ENCODE measurements at regions not wholly inside any gene's neighbourhood (a gene's known extent, or its start where the extent isn't known, plus 50 kb on each side); places are given as distances from the start of the nearest gene placed in this dataset.
"Not testable (repeated sequence)": the region's sequence is repeated elsewhere in the genome, so short reads cannot be mapped to it uniquely, and the experiment has no call there.

- Mint-ChIP-seq H3K27ac (no peak overlapping the region), H3K27me3 (no peaks in the 10 kb centered on the region), H3K9me3 (ENCODE audit: low read depth) (no peaks in the 10 kb centered on the region), H3K4me3 (no peak overlapping the region), H3K4me1 (no peaks in the 10 kb centered on the region), H3K36me3 (no peaks in the 10 kb centered on the region)
- DNase-seq = no peak
- CTCF ChIA-PET = no interaction called here
- ATAC-seq = no peak
Observed at GRCh38 chr3:182305881-182306665, 487.2 kb upstream of the ATP11B start.

DNA sequence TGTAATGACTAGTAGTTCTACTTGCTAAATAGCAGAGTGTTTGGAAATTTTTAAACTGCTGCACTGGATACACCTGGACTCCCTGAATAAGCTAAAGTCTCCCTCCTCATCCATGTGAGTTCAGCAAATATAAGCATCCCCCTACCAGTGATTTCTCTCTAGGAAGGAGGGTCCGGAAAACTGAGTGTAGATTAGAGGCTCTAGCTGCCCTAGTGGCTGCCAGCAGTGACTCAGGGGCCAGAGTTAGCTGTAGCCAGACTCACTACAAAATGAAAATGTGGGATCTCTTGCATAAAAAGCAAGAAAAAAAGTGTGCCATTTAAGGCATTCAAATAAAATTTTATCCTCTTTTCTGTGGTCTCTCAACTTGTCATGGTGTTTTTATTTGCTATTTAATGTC lies 485.0 kb upstream of the ATP11B start:
- H3K4me3 Mint-ChIP-seq = no peak overlapping the region
- no peaks in the 10 kb centered on the region for H3K27me3 Mint-ChIP-seq
- no peak for ATAC-seq

GRCh38 chr3:182309120-182309519 lies 484.2 kb upstream of the ATP11B start:
- Mint-ChIP-seq H3K4me1 (no peaks in the 10 kb centered on the region), H3K36me3 (no peaks in the 10 kb centered on the region), H3K27me3 (no peaks in the 10 kb centered on the region), H3K4me3 (no peak overlapping the region), H3K9me3 (ENCODE audit: low read depth) (no peaks in the 10 kb centered on the region), H3K27ac (no peak overlapping the region)
- DNase-seq = no peak
- ATAC-seq = no peak
- CTCF ChIA-PET = no interaction called here

More for the DNA sequence above, 485.0 kb upstream of the ATP11B start:
- Mint-ChIP-seq H3K27ac (no peak overlapping the region), H3K9me3 (ENCODE audit: low read depth) (no peaks in the 10 kb centered on the region), H3K36me3 (no peaks in the 10 kb centered on the region), H3K4me1 (no peaks in the 10 kb centered on the region)
- CTCF ChIA-PET = no interaction called here
- no peak for DNase-seq

- H3K27me3 Mint-ChIP-seq = no peaks in the 10 kb centered on the region
- ATAC-seq = no peak
- H3K9me3 Mint-ChIP-seq (ENCODE audit: low read depth) = peaks cover 3% of the 10 kb centered on the region
- H3K4me1 Mint-ChIP-seq = no peaks in the 10 kb centered on the region
- no peak overlapping the region for H3K27ac Mint-ChIP-seq
- no peak overlapping the region for H3K4me3 Mint-ChIP-seq
- CTCF ChIA-PET = no interaction called here
- H3K36me3 Mint-ChIP-seq = no peaks in the 10 kb centered on the region
- no peak for DNase-seq
Observed at GRCh38 chr3:182315313-182315712, 478.0 kb upstream of the ATP11B start.

DNA sequence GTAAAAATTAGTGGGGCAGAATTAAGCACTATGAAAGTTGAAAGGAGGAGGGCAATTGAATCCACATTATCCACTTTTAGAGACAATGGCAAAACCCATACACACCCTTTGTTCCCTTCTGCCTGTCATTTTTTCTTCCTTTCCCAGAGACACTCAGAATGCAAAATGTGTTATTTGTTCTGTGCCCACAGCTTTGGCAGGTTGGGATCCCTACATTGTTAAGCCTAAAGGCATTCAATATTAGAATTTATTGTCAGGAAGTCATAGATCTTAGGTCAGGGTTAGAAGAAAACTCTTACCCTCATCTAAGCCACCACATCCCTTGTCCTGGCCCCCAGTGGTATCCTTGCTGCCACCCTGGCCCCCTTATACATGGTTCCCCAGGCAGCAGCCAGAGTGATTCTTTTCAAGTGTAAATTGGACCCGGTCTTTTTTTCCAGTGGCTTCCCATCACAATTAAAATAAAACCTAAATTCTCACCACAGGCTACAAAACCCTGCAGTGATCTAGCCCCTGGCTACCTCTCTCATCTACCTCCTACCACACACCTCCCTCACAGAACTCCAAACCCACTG lies 470.1 kb upstream of the ATP11B start:
- H3K36me3 Mint-ChIP-seq = no peaks in the 10 kb centered on the region
- no peak overlapping the region for H3K27ac Mint-ChIP-seq
- no peaks in the 10 kb centered on the region for H3K4me1 Mint-ChIP-seq
- no peak for DNase-seq
- CTCF ChIA-PET = no interaction called here
- no peak overlapping the region for H3K4me3 Mint-ChIP-seq
- peaks cover 2% of the 10 kb centered on the region for H3K9me3 Mint-ChIP-seq (ENCODE audit: low read depth)
- no peaks in the 10 kb centered on the region for H3K27me3 Mint-ChIP-seq
- no peak for ATAC-seq

DNA sequence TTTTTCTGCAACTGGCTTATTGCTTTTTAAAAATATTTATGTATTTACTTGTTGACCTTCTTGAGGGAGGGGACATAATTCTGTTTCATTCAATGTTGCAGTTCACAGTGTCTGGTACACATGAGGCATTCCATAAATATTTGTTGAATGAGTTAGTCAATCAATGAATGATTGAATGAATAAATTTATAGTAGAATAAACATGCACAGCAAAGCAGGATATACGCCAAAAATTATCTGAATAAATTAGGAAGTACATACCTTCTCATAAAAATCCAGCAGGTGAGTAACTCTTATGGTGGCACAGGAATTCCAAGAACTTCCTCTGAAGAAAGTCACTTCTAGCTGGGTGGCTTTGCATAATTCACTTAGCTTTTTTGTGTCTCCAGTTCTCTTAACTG lies 469.4 kb upstream of the ATP11B start:
- Mint-ChIP-seq H3K27me3 (no peaks in the 10 kb centered on the region), H3K36me3 (no peaks in the 10 kb centered on the region), H3K4me1 (no peaks in the 10 kb centered on the region), H3K9me3 (ENCODE audit: low read depth) (peaks cover 2% of the 10 kb centered on the region), H3K27ac (no peak overlapping the region), H3K4me3 (no peak overlapping the region)
- CTCF ChIA-PET = no interaction called here
- no peak for ATAC-seq
- no peak for DNase-seq

GRCh38 chr3:182325213-182325950 lies 467.9 kb upstream of the ATP11B start:
- H3K9me3 Mint-ChIP-seq (ENCODE audit: low read depth) = peaks cover 2% of the 10 kb centered on the region
- ATAC-seq (no peak), DNase-seq (no peak)
- no peaks in the 10 kb centered on the region for H3K27me3 Mint-ChIP-seq
- H3K4me1 Mint-ChIP-seq = no peaks in the 10 kb centered on the region
- H3K36me3 Mint-ChIP-seq = no peaks in the 10 kb centered on the region
- H3K27ac Mint-ChIP-seq = no peak overlapping the region
- H3K4me3 Mint-ChIP-seq = no peak overlapping the region
- CTCF ChIA-PET = no interaction called here

GRCh38 chr3:182327196-182327681 lies 466.1 kb upstream of the ATP11B start:
- Mint-ChIP-seq H3K27me3 (no peaks in the 10 kb centered on the region), H3K36me3 (no peaks in the 10 kb centered on the region), H3K9me3 (ENCODE audit: low read depth) (no peaks in the 10 kb centered on the region), H3K4me3 (no peak overlapping the region), H3K27ac (no peak overlapping the region), H3K4me1 (no peaks in the 10 kb centered on the region)
- CTCF ChIA-PET = no interaction called here
- ATAC-seq = no peak
- DNase-seq = no peak

DNA sequence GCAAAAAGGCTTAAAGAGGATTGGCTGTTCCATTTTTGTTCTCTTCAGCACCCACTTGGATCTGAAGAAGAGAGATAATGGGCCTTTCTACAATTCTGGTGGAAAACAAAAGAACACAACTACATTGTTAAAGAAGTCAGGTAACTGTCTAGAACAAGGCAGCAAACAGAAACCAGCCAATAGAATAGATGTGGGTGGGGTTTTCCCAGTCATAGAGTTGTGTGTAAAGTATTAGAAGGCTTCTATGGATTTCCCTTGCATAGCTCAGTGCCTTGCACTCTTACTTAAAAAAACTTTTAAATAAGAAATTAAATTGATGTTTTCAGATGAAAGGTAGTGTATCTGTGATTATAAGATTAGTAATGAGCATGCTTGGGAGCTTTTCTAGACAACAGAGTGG lies 462.7 kb upstream of the ATP11B start:
- no peaks in the 10 kb centered on the region for H3K9me3 Mint-ChIP-seq (ENCODE audit: low read depth)
- no peaks in the 10 kb centered on the region for H3K4me1 Mint-ChIP-seq
- DNase-seq (no peak), ATAC-seq (no peak)
- H3K36me3 Mint-ChIP-seq = no peaks in the 10 kb centered on the region
- no peak overlapping the region for H3K27ac Mint-ChIP-seq
- CTCF ChIA-PET = no interaction called here
- H3K4me3 Mint-ChIP-seq = no peak overlapping the region
- H3K27me3 Mint-ChIP-seq = no peaks in the 10 kb centered on the region

GRCh38 chr3:182331341-182331740 lies 462.0 kb upstream of the ATP11B start:
- no peaks in the 10 kb centered on the region for H3K9me3 Mint-ChIP-seq (ENCODE audit: low read depth)
- CTCF ChIA-PET = no interaction called here
- no peak for ATAC-seq
- no peak overlapping the region for H3K4me3 Mint-ChIP-seq
- no peaks in the 10 kb centered on the region for H3K36me3 Mint-ChIP-seq
- no peaks in the 10 kb centered on the region for H3K27me3 Mint-ChIP-seq
- no peaks in the 10 kb centered on the region for H3K4me1 Mint-ChIP-seq
- no peak overlapping the region for H3K27ac Mint-ChIP-seq
- DNase-seq = no peak

GRCh38 chr3:182342252-182342651 lies 451.1 kb upstream of the ATP11B start:
- H3K27ac Mint-ChIP-seq = no peak overlapping the region
- CTCF ChIA-PET = no interaction called here

GRCh38 chr3:182344026-182344425 lies 449.3 kb upstream of the ATP11B start:
- CTCF ChIA-PET; H3K27ac Mint-ChIP-seq; H3K4me1 Mint-ChIP-seq; H3K27me3 Mint-ChIP-seq; H3K36me3 Mint-ChIP-seq; DNase-seq; ATAC-seq; H3K9me3 Mint-ChIP-seq (ENCODE audit: low read depth); H3K4me3 Mint-ChIP-seq: not testable (repeated sequence)

More at GRCh38 chr3:182342252-182342651, 451.1 kb upstream of the ATP11B start:
- DNase-seq = no peak
- ATAC-seq = no peak
- H3K4me1 Mint-ChIP-seq = no peaks in the 10 kb centered on the region
- H3K4me3 Mint-ChIP-seq = no peak overlapping the region
- no peaks in the 10 kb centered on the region for H3K27me3 Mint-ChIP-seq
- no peaks in the 10 kb centered on the region for H3K9me3 Mint-ChIP-seq (ENCODE audit: low read depth)
- no peaks in the 10 kb centered on the region for H3K36me3 Mint-ChIP-seq

- CTCF ChIA-PET = no interaction called here
- DNase-seq = no peak
- H3K4me3 Mint-ChIP-seq = no peak overlapping the region
Observed at GRCh38 chr3:182349051-182349450, 444.3 kb upstream of the ATP11B start.

GRCh38 chr3:182349951-182350517 lies 443.3 kb upstream of the ATP11B start:
- Mint-ChIP-seq H3K4me3 (no peak overlapping the region), H3K4me1 (no peaks in the 10 kb centered on the region), H3K9me3 (ENCODE audit: low read depth) (no peaks in the 10 kb centered on the region), H3K27me3 (no peaks in the 10 kb centered on the region), H3K36me3 (no peaks in the 10 kb centered on the region), H3K27ac (no peak overlapping the region)
- CTCF ChIA-PET = no interaction called here
- DNase-seq = no peak
- ATAC-seq = no peak

More at GRCh38 chr3:182349051-182349450, 444.3 kb upstream of the ATP11B start:
- Mint-ChIP-seq H3K9me3 (ENCODE audit: low read depth) (no peaks in the 10 kb centered on the region), H3K36me3 (no peaks in the 10 kb centered on the region), H3K27ac (no peak overlapping the region), H3K27me3 (no peaks in the 10 kb centered on the region), H3K4me1 (no peaks in the 10 kb centered on the region)
- no peak for ATAC-seq
